SW 1271 (cell line): ENCODE measurements at regions not wholly inside any gene's neighbourhood (a gene's known extent, or its start where the extent isn't known, plus 50 kb on each side); places are given as distances from the start of the nearest gene placed in this dataset.
A peak's percentile ranks its signal among the peaks of the same experiment; 100 is the strongest.
"Not testable (repeated sequence)": the region's sequence is repeated elsewhere in the genome, so short reads cannot be mapped to it uniquely, and the experiment has no call there.

Experiments
- DNase-seq, 2 experiments: peaks; one replicate each; lab custom pipeline; 2025; lab: John Stamatoyannopoulos, UW

GRCh38 chr13:111005808-111006505, 91.1 kb upstream of the ANKRD10 start:
- DNase-seq = no peak

GRCh38 chr13:111005364-111005763, 90.5 kb upstream of the ANKRD10 start:
- DNase-seq = no peak

- DNase-seq = no peak
Measured at GRCh38 chr13:111004444-111004843, 89.6 kb upstream of the ANKRD10 start.

- DNase-seq = no peak
Measured at GRCh38 chr13:111001636-111002035, 86.8 kb upstream of the ANKRD10 start.

- DNase-seq = no peak
Measured at GRCh38 chr13:110993788-110994187, 78.9 kb upstream of the ANKRD10 start.

GRCh38 chr13:110991991-110992508, 77.2 kb upstream of the ANKRD10 start:
- DNase-seq = no peak

- no peak for DNase-seq
Measured at GRCh38 chr13:110989331-110989730, 74.5 kb upstream of the ANKRD10 start.

GRCh38 chr13:110985541-110985940, 70.7 kb upstream of the ANKRD10 start:
- no peak for DNase-seq

- no peak for DNase-seq
Measured at GRCh38 chr13:110984798-110985197, 69.9 kb upstream of the ANKRD10 start.

- DNase-seq = no peak
Measured at GRCh38 chr13:110984381-110984780, 69.5 kb upstream of the ANKRD10 start.

- DNase-seq = no peak
Measured at GRCh38 chr13:110983241-110983640, 68.4 kb upstream of the ANKRD10 start.

GRCh38 chr13:110981379-110981778, 66.5 kb upstream of the ANKRD10 start:
- no peak for DNase-seq

GRCh38 chr13:110980921-110981320, 66.1 kb upstream of the ANKRD10 start:
- DNase-seq = no peak

- not testable (repeated sequence) for DNase-seq
Measured at GRCh38 chr13:110979149-110979548, 64.3 kb upstream of the ANKRD10 start.

- no peak for DNase-seq
Measured at GRCh38 chr13:110978390-110978789, 63.5 kb upstream of the ANKRD10 start.

- DNase-seq = no peak
Measured at GRCh38 chr13:110976785-110977184, 61.9 kb upstream of the ANKRD10 start.

GRCh38 chr13:110973007-110973700, 58.3 kb upstream of the ANKRD10 start:
- DNase-seq = no peak

- DNase-seq = no peak
Measured at GRCh38 chr13:110971486-110971885, 56.6 kb upstream of the ANKRD10 start.

GRCh38 chr13:110967156-110967855, 52.4 kb upstream of the ANKRD10 start:
- DNase-seq = not testable (repeated sequence)

GRCh38 chr13:110965755-110966134, 50.9 kb upstream of the ANKRD10 start:
- no peak for DNase-seq

- DNase-seq = peak in 1 of 2 experiments; percentile 53
Measured at GRCh38 chr13:110965038-110965754, 50.3 kb upstream of the ANKRD10 start.
